HG03025 (cell line): ENCODE measurements at regions not wholly inside any gene's neighbourhood (a gene's known extent, or its start where the extent isn't known, plus 50 kb on each side); places are given as distances from the start of the nearest gene placed in this dataset.
"Not testable (repeated sequence)": the region's sequence is repeated elsewhere in the genome, so short reads cannot be mapped to it uniquely, and the experiment has no call there.

Experiments
- ATAC-seq: cut with Tn5 transposase; IDR thresholded peaks from one replicate; pipeline ENCODE4 v1.9.1; 2021; ENCODE audit warnings: mild to moderate bottlenecking, moderate library complexity; ENCODE audit not compliant: unreplicated experiment, low FRiP score

DNA sequence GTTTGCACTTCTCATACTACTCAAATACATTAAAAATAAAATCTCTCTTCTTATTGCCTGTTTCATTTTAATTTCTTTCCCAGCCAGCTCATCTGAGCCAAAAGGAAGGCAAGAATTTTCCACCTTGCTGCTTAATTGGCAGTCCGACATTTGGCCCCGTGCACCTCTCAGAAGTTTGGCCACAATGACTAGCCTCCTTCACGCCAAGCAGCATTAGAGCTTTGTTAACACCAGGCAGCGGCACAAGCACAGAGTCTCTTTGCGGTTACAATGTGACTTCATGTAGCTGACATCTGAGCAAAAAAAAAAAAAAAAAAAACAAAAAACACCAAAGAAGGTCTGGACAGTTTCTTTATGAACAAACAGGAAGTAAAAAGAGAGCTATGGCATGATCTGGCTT, 248.9 kb downstream of the OSR1 start:
- no peak for ATAC-seq

DNA sequence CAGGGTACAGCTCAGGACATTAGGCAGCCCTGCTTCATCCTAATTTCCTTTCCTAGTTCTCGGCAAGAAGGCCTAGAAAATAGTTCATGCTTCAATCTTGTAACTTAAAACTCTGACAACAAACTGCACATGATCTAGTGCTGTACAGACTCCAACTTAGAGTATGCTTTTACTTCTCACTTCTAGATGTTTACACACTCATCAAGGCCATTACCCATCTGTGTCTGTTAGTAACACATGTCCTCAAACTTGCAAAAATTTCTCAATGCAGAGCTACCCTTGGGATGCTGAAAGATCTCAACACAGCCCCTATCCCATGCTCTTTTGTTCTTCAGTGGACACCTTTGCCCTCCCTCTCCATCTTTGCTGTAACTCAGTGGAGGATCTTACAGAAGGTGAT, 252.0 kb downstream of the OSR1 start:
- no peak for ATAC-seq

DNA sequence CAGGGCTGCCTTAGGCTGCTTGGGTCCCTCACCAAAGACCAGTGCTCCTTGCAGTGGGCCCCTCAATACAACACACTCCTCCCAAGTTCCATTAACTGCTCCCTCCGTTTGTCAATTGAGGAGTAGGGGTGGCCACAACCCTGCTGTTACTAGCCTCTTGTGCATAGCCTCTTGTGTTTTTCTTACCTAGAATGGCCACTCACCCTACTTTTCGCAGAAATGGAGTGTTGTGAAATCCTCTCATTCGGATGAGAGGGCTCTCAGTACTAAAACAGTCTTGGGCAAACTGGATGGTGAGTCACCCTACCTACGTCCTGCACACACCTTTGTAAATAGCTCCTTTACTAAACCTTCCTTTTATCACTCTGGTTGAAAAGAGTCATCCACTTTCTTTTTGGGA, 253.9 kb downstream of the OSR1 start:
- ATAC-seq = no peak

DNA sequence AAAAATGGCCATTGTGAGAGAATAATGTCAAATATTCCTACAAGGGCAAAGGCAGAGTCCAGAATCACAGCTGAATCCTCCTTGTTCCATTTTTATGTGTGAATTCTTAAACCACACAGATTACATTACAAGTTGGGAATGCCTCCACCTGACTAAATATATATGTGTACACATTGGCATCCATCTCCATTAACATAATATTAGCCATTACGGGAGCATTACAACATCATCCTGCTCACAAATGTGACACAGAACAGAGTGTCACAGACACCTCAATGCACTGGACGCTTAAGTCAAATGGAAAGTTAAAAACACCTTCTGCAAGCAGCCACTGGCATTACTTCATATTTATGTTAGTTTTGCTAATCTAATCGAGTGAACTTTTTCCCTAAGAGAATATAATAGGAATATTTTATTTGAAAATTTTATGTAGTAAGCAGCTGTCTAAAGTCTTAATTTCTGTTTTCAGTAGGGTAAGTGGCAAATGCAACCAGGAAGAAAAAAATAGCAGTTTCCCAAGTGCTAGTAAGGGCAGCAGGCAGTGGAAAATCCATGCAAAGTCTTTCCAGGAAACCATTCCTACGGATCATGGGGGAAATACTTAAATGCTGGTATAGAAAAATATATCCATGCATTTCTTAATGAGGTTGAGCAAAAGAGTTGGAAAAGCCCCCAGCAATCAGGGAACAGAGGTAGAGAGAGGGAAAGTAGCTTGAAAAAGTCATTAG, 255.6 kb downstream of the OSR1 start:
- ATAC-seq = no peak

DNA sequence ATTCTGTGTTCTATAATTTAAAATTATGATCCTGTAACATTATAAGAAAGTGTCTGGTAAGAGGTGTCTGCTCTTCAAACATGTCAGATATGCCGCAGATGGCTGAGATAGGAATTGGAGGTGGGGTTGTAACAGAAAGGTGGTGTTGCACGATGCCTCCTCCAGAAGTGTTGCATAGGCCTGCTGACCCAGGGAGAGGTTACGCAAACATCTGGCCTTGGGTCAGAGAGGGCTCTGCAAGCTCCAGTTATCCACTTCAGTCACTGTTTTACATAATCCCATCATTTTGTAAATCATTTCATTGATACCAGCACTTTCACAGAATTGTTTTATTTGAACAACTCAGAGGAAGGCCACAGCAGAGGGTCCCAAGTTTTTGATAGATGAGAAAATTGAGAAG, 256.5 kb downstream of the OSR1 start:
- no peak for ATAC-seq

DNA sequence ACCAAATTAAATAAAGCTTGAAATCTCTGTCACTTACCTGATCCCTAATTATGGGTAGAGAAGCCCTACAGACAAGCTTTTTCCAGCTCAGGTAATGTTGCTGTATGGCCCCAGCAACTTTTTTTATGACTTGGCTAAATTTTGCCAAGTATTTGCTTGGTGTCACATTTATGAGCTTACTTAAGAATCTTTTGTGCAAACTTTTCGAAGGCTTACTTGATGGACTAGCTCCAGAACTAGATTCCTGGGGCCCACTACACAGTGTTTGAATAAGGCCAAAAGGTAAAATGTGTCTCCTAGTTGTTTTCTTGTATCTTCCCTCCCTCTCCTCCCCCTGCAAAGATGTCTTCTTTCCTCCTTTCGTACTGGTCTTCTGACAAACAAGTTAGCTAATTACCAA, 257.9 kb downstream of the OSR1 start:
- no peak for ATAC-seq

DNA sequence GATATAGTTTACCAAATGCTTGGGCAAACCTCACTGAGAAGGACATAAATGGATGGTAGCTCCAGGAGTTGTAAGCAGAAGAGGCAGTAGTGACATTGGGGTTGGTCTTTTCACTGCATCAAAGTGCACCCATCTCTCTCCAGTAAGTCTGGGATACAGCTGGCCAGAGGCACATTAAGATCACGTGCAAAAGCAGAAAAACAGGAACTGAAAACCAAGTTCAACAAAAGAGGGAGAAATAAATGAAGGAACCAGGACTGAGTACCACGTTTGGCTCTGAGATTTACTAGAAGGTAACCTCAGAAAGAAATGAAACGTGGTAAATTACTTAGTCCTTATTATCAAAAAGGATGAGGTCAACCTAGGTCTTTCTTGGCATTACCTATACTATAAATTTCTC, 259.2 kb downstream of the OSR1 start:
- ATAC-seq = no peak

DNA sequence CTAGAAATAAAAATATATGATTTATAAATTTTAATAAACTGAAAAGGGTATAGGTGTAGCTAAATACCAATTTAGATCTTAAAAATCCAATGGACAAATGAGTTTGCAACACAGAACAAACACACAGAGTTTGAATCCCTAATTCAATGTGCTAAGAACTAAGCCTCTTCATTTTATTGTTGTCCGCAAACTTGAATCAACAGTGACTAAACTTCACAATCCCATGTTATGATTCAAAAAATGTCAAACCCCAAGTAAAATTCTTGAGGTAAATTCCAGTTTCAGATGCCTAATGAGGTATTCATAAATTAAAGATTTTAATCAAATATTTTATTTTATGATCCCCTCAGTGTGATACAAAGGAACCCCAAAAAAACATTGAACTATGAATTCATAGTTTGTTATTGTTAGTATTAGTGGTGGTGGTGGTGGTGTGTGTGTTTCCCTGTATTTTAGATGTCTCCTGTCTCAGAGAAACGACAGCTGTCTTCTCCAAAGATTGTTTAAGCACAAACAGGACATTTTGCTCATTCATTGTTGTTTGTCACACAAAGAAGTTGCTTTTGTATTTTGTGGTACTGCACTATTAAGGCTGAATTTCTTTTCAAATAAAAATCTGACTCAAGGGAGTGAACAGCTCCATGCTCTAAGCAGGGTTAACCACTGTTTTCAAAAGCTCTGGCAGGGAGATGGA, 259.8 kb downstream of the OSR1 start:
- no peak for ATAC-seq

DNA sequence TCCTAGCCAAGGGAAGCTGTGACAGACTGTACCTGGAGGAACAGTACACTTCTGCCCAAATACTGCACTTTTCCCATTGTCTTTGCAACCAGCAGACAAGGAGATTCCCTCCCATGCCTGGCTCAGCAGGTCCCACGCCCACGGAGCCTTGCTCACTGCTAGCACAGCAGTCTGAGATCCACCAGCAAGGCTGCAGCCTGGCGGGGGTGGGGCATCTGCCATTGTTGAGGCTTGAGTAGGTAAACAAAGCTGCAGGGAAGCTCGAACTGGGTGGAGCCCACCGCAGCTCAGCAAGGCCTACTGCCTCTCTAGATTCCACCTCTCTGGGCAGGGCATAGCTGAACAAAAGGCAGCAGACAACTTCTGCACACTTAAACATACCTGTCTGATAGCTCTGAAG, 268.9 kb downstream of the OSR1 start:
- ATAC-seq = not testable (repeated sequence)

DNA sequence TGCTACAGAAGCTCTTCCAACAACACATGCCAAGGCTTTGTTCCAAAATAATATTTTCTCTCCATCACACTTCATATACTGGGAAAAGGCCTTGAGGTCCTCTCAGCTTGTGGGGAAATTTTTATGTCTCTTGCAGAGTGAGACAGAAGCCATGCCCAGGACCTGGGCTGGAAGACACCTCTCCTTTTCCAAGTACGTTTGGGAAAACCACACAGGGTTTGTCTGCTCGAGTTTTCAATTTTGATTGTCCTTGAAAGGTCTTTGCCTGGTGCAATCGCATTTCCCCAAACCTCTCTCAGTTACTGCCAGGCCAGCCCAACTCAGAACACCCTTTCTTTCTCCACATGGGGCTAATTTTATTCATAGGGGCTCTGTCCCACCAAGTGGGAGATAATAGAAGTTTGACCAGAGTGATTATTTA, 272.2 kb downstream of the OSR1 start:
- no peak for ATAC-seq

DNA sequence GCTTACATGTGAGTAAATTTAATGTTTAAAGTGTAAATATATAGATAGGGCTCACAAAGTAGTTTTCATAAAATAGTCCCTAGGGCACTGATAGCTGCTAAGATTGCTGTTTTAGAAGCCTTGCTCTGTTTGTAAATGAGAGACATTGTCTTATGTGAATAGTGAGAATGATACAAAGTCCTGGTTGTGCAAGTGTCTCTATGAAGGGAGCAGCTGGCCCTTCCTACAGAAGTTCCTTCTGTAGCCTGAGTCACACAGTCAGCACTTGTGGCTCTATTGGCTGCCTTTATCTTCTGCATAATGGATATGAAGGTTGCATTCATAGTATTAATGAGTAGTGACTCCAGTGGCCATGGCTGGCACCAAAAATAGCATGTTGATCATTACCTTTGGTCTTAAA, 279.7 kb downstream of the OSR1 start:
- no peak for ATAC-seq

DNA sequence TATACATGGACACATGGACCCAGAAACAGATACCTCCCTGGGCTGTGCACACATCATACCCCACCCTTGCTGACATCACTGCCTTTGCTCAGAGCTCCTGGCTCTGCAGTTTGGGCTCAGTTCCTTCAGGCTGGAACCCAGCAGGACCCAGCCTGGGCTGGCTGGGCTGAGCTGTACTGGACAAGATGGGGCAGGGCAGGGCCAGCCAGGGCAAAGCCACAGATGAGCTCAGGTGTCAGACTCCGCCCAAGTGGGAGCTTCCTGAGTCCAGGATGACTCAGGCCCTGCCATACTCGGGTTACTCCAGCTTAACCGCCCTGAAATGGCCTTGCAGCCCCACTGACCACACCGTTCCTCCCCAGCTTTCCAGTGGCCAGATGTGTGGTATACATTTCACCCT, 284.9 kb downstream of the OSR1 start:
- no peak for ATAC-seq

DNA sequence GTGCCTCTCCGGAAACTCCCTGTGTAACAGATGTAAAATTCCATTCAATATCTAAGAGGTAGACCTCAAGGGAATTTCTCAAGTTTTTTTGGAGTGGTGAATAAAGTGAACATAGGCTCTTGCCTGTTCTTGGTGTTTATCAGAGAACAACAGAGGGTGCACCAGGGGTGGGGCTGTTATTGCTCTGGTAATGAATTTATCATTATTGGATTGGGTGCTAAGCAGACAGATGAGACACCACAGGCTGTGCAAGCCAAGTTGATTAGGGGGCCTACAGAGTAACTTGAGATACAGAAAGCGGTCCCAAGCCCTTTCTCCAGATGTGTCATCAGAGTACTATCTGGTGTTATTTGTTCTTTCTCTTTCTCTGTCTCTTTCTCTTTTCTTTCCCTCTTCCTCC, 286.3 kb downstream of the OSR1 start:
- ATAC-seq = no peak

DNA sequence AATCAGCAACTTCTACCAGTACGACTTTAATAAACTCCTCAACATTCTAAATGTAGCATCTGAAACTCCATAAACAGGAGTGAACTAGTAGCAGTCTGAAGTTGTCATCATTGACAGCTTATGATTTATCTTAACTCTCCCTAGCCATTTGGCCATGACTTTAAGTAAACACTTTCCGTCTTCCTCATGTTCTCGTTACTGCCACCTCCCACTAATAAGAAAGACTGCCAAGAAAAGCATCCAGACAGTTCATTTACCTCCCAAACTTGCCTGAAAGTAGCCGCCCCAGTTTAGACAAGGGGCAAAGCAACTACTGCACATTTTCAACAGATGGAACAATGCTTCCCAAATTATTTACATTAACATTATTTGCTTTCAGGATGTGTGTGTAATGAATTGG, 287.5 kb downstream of the OSR1 start:
- ATAC-seq = no peak

DNA sequence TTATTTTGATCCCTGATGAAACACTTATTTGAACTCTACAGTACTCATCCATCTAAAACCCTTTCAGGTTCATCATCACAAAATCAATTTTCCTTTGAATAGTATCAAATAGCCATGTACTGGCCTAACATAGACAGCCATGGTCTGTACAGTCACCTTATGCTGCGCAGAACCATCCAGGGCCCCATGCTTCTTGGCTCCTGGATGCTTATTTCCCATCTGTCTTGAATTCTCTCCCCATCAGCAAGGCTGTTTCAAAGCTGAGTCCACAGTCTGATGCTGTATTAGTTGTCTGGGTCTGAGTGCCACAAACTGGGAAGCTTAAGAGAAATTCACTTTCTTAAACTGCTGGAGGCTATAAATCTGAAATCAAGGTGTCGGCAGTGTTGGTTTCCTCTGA, 290.2 kb downstream of the OSR1 start:
- no peak for ATAC-seq

DNA sequence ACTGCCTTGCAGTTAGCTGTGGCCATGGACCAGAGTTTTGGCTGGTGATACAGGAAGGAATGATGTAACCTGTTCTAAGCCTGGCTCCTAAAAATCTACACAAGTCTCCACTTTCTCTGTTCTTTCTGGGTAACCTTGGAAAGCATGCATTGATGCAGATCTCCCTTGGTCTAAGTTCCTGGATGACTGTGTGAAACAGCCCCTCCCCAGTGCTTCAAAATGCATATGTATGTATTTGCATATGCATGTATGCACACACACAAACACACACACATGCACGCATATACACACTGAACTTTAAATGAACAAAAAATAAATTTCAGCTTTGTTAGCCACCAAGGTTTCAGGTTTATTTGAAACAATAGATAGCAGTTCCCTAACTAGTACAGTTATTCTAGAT, 296.1 kb downstream of the OSR1 start:
- no peak for ATAC-seq

DNA sequence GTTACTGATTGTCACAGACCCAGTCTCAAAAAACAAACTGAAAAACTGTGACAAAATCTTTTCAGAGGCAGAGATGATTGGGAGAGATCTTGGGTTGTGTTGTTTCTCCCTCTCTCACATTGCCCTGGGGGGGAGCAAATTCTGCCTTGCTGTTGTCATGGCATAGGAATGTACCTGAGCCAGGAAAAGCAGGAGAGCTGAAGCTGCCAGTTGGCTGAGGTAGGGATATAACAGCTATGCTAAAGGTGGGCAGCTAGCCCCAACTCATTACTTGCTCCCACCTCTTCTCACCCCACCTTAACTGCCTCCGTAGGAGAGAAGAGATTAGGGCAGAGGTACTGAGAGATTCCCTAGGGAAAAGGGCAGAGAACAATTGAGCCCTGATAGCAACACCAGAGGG, 299.3 kb downstream of the OSR1 start:
- no peak for ATAC-seq

DNA sequence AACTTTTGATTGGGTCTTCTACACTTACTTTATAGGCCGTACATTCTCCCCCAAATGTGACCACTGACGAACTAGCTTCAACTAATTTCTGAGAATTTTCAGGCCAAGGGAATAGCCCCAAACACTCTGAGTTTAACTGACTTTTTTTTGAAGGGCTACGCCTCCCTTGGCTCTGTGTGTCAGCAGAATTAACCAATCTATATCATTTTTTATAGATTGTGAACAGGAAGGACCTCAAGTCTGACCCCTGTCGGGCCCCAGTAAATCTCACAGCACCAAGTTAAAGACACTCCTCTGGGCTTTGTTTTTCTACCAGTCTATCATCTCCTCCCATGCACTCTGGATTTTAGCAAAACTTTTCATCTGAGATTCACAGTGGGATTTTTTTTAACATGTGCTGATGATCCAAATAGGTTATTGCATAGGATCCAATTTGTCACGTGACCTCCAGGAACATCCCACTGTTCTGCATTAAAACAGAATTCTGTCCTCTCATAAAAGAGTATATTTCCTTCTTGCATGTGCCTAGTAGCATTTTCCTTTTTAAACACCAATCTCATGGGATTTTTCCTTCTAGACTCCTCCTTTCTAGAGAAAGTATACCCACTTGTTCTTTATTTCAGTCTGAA, 307.1 kb downstream of the OSR1 start:
- no peak for ATAC-seq

DNA sequence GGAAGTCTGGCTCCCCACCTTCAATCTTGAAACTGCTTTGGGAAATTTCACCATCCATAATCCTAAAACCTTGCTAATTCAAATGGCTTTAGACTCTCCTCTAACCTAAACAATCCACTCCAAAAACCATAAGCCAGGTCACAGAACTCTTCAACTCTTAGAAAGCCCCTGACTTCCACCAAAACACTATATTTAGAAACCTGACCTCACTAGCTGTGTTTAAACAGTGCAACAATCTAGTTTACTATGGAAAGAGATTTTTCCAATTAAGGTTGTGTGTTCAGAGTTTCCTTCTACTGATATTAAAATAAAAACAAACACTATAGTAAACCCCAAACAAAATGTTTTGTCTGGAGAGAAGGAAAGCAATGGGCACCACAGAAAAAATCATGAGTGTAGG, 308.1 kb downstream of the OSR1 start:
- no peak for ATAC-seq

DNA sequence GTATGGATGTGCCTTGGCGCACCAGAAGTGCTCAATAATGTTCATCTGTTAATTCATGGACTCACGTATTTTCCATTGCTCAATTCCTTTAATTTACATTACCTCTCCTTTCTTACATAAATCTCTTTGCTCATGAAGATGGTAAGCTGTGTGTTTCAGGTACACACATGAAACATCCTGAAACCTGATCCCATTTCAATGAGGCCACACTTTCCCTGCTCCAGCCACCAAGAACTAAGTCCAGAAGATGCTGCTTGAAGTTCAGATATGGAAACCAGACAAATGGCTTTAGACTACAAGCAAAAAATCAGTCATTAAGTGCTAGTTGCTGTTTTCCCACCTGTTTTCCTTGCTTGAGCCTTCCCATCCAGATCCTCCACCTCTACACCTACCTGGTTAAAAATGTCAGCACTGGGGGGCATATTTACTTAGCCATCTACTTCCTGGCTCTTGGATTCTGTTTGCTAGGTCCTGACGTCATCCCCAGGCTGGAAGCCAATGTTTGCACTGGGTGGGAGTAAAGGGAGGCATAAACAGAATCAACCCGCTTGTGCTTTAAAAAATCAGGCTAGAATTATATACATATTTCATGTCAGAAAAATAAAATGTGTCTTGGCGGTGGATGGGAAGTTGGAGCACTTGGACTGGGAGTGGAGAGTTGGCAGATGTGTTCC, 309.7 kb downstream of the OSR1 start:
- ATAC-seq = no peak

DNA sequence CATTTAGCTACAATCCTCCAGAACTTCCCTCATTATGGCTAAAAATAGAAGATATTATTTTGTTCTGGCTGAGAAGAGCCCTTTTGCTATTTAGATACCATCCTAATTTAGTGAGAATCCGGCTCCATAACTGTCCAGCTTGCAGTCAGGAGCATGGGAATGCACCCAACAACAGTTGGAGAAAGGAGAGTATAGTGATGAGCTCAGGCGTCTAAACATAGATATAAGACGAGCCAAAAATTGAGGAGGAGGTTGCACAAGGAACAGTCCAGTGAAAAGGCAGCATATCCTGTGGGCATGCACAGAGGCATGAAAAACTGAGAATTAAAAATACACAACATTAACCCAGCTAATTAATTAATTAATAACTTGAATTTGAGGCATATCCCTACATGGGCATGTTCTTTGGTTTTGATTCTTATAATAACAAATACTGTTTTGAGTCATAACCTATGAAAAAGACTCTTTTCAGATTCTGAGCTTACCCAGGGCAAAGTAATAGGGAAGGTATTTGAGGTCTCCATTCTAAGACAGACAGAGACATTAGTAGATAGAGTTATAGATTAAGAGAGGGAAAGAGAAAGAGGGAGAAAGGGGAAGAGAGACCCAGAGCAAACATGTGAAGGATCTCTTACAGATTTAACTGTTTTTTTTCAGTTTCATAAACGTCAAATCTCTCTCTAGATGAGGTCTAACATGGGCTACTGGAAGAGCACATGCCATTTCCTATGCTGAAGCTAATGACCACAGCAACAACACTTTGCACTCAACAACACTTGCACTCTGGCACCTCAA, 311.2 kb downstream of the OSR1 start:
- ATAC-seq = peak; percentile 87
